Stimulated activated CD4-positive, alpha-beta T cell treated with anti-CD3 and anti-CD28 coated beads, Interleukin-12 subunit alpha, Interleukin-12 subunit beta, amount 100 ng/mL, for 4 hours (primary cell): ENCODE measurements at regions not wholly inside any gene's neighbourhood (a gene's known extent, or its start where the extent isn't known, plus 50 kb on each side); places are given as distances from the start of the nearest gene placed in this dataset.
A peak's percentile ranks its signal among the peaks of the same experiment; 100 is the strongest.

Experiments used
- DNase-seq: peaks from one replicate; pipeline ENCODE4 v3.0.0-alpha.2; 2020

DNA sequence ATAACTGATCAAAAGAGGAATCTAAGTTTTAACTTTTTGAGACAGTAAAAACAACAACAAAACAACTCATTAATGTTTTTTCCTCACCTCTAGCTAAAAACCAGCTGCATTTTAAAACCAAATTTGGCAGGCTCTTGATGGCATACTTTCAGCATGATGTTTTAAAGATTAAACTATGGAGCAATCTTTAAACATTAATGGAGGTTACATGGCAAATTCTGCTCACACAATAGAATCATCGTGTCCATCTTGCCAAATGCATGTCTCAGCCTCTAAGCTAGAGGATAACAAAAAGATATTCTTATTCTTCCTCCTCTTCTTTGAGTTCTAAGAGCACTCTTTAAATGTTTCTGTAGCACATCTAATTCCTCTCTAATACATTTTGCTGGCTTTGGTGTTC is 579.8 kb upstream of the PKN2 start:
- no peak for DNase-seq

GRCh38 chr1:88104886-88105285 is 579.2 kb upstream of the PKN2 start:
- no peak for DNase-seq

DNA sequence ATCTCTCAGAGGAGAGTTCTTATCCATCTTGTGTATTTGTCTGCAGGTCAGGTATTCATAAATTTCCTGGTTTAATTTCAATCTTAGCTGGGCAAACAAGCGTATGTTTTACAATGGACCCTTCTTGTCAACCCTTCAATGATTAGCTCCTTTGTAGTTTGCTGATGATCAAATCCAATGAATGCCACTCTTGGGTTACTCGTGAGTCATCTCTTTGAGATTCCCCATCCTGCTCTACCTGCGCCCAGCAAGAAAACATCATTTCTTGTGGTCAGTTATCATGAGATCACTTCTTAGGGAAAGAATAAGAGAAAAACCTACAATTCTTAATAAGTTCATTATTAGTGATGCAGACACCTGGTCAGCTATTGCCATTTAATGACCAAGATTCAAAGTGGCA is 572.3 kb upstream of the PKN2 start:
- no peak for DNase-seq

DNA sequence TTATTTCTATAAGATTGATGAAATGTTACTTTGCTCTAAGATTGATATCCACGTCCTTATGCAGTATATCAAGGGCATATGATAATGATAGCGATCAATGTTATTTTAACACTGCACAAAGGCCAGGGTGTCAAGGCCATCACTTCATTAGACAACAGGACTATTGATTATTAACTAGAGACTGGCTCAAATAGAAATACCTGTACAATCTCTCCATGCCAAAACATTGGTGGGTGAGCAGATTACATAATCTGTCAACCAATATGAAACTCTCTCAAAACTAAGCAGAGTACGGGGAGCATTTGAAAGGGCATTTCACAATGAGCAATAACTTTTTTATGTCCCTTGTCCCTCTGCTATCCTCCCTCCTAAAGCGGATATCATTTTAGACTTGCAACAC is 566.5 kb upstream of the PKN2 start:
- DNase-seq = no peak

DNA sequence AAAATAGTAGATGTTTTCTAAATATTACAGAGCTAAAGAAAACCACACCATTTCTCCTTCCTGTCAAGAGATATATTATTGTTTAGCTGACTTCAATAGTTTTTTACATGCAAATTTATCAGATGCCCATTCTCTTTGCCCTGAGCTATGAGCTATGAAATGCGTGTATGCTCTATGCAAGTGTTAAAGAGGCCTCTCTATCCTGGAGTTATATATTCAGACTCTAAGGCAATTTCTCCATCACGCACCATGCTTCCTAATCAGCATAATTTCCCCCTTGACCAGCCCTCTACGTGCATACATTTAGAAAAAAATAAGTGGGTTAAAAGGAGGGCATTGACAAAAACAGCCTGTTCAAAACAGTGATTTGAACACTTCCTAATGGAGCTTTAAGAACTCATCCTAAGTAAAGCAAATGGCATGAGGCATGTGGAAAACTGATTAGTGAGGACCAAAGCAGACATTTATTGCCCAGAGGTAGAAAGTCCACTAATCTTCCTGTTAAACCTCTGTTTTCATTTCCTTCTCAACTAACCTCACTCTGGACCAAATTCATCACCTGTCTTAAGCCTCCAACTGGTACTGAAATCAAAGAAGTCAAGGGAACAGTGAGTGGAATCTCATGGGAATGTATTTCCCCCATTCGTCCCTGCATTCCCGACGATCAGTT is 565.8 kb upstream of the PKN2 start:
- no peak for DNase-seq

GRCh38 chr1:88124614-88125013 is 559.5 kb upstream of the PKN2 start:
- no peak for DNase-seq

DNA sequence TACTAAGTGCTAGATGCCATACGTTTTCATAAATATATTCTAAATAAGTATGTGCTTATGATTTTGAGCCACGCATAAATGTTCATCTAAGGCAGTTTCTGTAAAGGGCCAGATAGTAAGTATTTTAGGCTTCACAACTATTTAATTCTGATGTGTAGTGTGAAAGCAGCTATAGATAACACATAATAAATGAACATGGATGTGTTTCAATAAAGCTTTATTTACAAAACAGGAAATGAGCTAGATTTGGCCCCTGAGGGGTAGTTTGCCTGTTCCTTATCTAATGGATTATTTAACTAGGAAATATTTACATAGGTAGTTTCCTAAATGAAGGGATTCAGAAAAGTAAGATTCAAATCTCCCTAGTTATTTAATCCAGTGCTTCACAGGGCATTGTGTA is 557.6 kb upstream of the PKN2 start:
- DNase-seq = no peak

- DNase-seq = no peak
These were observed 550.1 kb upstream of the PKN2 start for GRCh38 chr1:88133991-88134390.

- no peak for DNase-seq
These were observed 548.8 kb upstream of the PKN2 start for GRCh38 chr1:88134983-88135921.

DNA sequence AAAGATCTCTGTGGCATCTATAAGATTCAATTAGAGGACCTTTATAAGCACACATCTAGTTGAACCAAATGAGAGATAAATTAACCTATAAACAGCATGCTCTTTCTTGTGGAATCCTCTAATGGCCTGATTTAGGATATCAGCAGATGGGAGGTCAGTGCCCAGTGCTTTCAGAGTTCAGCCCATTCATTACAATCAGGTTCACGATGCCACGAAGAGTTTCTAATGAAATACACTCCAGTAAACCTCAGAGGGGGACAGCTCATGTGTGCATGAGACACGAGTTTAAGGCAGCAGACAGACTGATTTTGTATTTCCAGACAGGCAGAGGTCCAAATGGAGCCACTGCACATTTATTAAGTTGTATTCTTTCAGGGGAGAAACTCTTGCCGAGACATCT is 544.4 kb upstream of the PKN2 start:
- no peak for DNase-seq

DNA sequence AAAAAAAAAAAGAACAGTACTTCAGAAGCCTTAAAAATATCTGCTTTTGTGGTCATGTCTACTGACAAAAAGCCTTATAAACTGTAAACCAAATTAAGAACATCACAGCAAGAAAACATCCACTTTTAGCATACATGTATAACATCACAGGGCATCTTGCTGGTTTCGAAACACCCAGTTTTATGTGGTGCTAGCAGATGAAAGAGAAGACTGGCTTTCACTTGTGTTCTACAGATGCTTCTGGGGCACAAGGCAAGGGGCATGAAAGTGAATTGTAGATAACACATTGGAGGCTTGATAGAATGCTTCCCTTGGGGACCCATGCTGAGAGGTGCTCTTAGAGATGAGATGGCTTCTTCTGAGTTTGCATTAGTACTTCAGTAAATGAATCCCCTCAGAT is 543.7 kb upstream of the PKN2 start:
- DNase-seq = no peak

GRCh38 chr1:88141499-88142074 is 542.5 kb upstream of the PKN2 start:
- DNase-seq = no peak

DNA sequence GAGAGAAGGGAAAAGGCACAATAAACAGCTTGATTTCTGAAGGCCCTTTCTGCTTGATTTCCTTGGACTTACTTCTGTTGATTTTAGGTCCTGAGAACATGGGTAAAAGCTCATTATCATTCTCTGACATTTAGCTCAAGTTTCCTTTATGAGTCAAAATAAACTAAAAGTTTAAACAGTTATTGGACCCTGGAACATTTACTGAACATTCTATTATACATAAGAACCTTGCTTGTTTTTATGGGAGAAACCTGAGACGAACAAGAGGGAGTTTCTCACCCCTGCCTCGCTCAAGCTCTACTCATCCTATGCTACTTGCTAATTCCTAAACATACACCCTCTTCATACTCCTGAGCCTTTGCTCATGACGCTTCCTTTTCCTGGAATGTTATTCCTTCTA is 538.3 kb upstream of the PKN2 start:
- no peak for DNase-seq

DNA sequence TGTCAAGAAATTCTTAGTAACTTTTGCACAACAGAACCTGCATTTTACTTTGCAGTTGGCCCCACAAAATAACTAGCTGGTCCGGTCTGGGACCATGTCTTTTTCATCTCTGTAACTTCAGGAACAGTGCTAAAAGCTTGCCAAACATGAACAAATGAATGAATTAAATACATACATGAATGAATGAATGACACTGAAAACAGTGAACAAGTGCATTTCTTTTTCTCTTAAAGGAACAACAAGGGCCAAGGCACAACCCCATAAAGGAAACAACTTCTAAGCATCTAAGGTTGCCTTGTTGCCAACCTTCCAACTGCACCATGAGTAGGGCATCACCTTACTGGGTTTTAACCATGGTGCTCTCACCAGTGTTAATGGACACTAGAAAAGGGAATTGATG is 534.4 kb upstream of the PKN2 start:
- no peak for DNase-seq

- DNase-seq = no peak
These were observed 533.7 kb upstream of the PKN2 start for GRCh38 chr1:88150330-88150729.

DNA sequence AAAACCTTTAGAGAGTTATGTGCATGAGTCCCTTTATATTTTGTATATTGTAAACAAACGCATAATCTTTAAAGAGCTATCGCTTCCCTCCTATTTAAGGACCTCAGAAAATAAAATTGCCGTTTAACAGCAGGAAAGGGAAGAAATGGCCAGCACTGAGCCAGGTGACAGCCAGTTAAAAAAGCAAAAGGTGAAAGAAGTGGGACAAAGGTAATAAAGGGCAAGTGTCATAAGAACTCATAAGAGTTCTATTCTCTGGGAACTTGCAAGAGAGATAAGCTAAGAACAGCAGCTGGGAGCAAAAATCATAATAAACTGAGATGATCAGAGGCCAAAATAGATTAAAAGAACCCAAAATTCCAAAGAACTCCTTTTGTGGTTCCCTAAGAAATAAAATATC is 520.9 kb upstream of the PKN2 start:
- DNase-seq = no peak

DNA sequence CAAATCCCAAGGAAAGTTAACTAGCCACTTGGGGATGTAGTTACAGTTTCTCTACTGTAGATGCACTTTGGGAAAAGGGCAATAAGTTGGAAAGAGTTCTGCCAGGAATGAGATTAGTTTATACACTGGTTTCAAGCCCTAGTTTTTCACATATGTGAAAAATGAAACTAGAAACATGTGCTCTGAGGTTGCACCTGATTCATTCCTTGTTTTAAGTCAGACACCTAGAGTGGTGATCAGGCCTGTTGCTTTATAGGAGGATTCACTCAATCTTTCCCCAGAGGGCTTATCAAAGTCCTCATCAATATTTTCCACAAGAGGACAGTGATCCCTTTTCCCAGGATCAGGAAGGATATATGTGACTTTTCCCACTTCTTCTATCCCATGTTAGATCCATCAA is 515.9 kb upstream of the PKN2 start:
- DNase-seq = no peak

DNA sequence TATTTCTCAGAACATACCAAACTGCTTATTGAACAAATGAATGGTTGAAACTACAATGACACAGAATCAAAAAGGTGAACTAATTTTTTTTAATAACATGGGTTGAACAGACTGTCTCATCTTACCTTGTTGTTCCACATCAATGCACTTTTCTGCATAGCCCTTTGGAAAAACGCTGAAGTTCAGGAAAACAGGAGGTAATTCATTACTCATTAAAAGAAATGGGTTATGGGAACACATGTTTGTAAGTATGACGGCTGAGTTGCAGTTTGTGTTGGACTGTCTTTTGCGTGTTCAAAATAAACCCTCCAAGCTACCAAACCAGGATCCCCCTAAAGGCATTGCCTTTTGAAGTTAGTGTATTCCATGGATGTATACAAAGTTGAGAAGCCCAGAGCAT is 514.9 kb upstream of the PKN2 start:
- no peak for DNase-seq

GRCh38 chr1:88169939-88170338 is 514.1 kb upstream of the PKN2 start:
- DNase-seq = no peak

- DNase-seq = no peak
These were observed 508.9 kb upstream of the PKN2 start for GRCh38 chr1:88175120-88175630.

- no peak for DNase-seq
These were observed 508.3 kb upstream of the PKN2 start for GRCh38 chr1:88175631-88176226.

- DNase-seq = no peak
These were observed 504.1 kb upstream of the PKN2 start for GRCh38 chr1:88179943-88180342.

DNA sequence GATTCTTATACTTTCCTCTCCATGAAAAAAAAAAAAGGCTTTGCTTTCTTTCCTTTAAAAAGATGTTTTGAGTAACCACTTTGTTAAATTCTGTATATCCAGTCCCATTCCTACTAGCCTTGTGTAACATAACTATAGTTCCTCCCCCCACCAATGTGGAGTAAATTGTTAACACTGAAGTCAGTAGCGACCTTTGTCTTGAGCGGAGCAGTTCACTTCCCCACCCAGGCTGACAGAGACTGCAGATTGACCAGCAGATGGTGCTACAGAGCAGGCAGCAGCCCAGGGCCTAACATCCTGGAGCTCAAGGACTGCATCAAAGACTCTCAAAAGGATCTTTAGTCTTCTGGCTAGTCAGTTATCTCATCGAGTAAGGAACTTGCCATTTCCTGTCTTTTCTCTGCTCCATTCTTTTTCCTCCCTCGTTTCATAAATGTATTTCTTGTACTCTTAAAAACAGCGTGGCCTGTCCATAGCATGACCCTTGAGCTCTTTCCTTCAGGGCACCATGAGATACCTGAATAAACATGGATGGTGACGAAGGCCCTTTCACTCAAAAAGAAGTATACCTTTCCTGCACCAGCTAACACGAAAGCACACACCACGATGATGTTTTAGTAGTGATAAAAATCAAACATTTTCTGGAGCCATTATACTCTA is 503.5 kb upstream of the PKN2 start:
- DNase-seq = peak; percentile 41
